HEK293 (cell line): ENCODE measurements at regions not wholly inside any gene's neighbourhood (a gene's known extent, or its start where the extent isn't known, plus 50 kb on each side); places are given as distances from the start of the nearest gene placed in this dataset.

Source experiments
- CTCF ChIA-PET: fragments of 350-600 bp; formaldehyde crosslinking; extraction: SDS; loops from one replicate; lab custom pipeline; 2021; ENCODE audit warnings: antibody characterized with exemption; lab: Yijun Ruan, JAX
- POLR2A ChIA-PET: fragments of 300-600 bp; formaldehyde crosslinking; extraction: SDS; loops from one replicate; lab custom pipeline; 2020; ENCODE audit warnings: antibody characterized with exemption, inconsistent platforms; lab: Yijun Ruan, JAX
- H3K27ac ChIP-seq: fragments of 200-500 bp; sonication (Bioruptor generic); 2 replicates; pipeline ENCODE4 v1.5.1; 2014; ENCODE audit warnings: low read depth, low read length, control low read depth, inconsistent platforms; ENCODE audit errors: extremely low read depth
- H3K36me3 ChIP-seq, 2 experiments: fragments of 200-500 bp in 1 of 2; sonication (Bioruptor generic) in 1 of 2; 1 replicate in 1 of 2; 2 replicates in 1 of 2; pipeline ENCODE4 v1.5.1; 2014 to 2017; ENCODE audit warnings: inconsistent platforms in 2 of 2, low read length in 2 of 2; ENCODE audit not compliant: control insufficient read depth in 2 of 2, insufficient read depth in 1 of 2
- H3K4me1 ChIP-seq: fragments of 200-500 bp; sonication (Bioruptor generic); 2 replicates; pipeline ENCODE4 v1.5.1; 2014; ENCODE audit warnings: mild to moderate bottlenecking, low read length, inconsistent platforms; ENCODE audit not compliant: control insufficient read depth, insufficient read depth
- H3K4me3 ChIP-seq: 2 replicates; pipeline ENCODE4 v1.5.1; 2011; ENCODE audit warnings: low read depth, mild to moderate bottlenecking, control low read depth, low read length, moderate library complexity
- H3K9me3 ChIP-seq: fragments of 200-500 bp; sonication (Bioruptor generic); 2 replicates; pipeline ENCODE4 v1.5.1; 2014; ENCODE audit warnings: low read depth, low read length, inconsistent platforms; ENCODE audit not compliant: control insufficient read depth, insufficient read depth
- BCL11A ChIP-seq: fragments of 450-650 bp; formaldehyde crosslinking; IDR thresholded peaks from 2 replicates; pipeline ENCODE4 v1.5.1; 2016; ENCODE audit warnings: low read depth, missing biosample characterization, missing genetic modification characterization
- BCL11B ChIP-seq: fragments of 450-650 bp; formaldehyde crosslinking; IDR thresholded peaks from 2 replicates; pipeline ENCODE4 v1.5.1; 2016; ENCODE audit warnings: low read depth, missing biosample characterization, missing genetic modification characterization
- BCL6B ChIP-seq: fragments of 450-650 bp; formaldehyde crosslinking; IDR thresholded peaks from 2 replicates; pipeline ENCODE4 v1.5.1; 2017; ENCODE audit warnings: missing biosample characterization, missing genetic modification characterization
- EGR2 ChIP-seq: fragments of 450-650 bp; formaldehyde crosslinking; IDR thresholded peaks from 2 replicates; pipeline ENCODE4 v1.5.1; 2016; ENCODE audit warnings: low read depth, missing biosample characterization, missing genetic modification characterization
- HOXC10 ChIP-seq: sonication (generic); formaldehyde crosslinking; IDR thresholded peaks from 2 replicates; pipeline ENCODE4 v1.8.1; 2023; ENCODE audit warnings: mild to moderate bottlenecking, missing genetic modification reagents
- KLF8 ChIP-seq: fragments of 450-650 bp; formaldehyde crosslinking; IDR thresholded peaks from 2 replicates; pipeline ENCODE4 v1.5.1; 2016; ENCODE audit warnings: missing biosample characterization, missing genetic modification characterization
- OVOL3 ChIP-seq: fragments of 450-650 bp; formaldehyde crosslinking; IDR thresholded peaks from 2 replicates; pipeline ENCODE4 v1.5.1; 2016; ENCODE audit warnings: missing biosample characterization, missing genetic modification characterization
- PRDM10 ChIP-seq: fragments of 450-650 bp; formaldehyde crosslinking; IDR thresholded peaks from 2 replicates; pipeline ENCODE4 v1.5.1; 2016; ENCODE audit warnings: missing biosample characterization, missing genetic modification characterization
- SCRT1 ChIP-seq: fragments of 450-650 bp; formaldehyde crosslinking; IDR thresholded peaks from 2 replicates; pipeline ENCODE4 v1.5.1; 2016; ENCODE audit warnings: missing biosample characterization, missing genetic modification characterization, borderline replicate concordance
- ZBTB1 ChIP-seq: fragments of 450-650 bp; formaldehyde crosslinking; IDR thresholded peaks from 2 replicates; pipeline ENCODE4 v1.5.1; 2016; ENCODE audit warnings: missing biosample characterization, missing genetic modification characterization
- ZBTB6 ChIP-seq: fragments of 450-650 bp; formaldehyde crosslinking; IDR thresholded peaks from 2 replicates; pipeline ENCODE4 v1.5.1; 2017; ENCODE audit warnings: missing biosample characterization, missing genetic modification characterization
- ZBTB7A ChIP-seq: fragments of 450-650 bp; formaldehyde crosslinking; IDR thresholded peaks from 2 replicates; pipeline ENCODE4 v1.5.1; 2016; ENCODE audit warnings: low read depth, missing biosample characterization, missing genetic modification characterization
- ZFP41 ChIP-seq: fragments of 450-650 bp; formaldehyde crosslinking; IDR thresholded peaks from 2 replicates; pipeline ENCODE4 v1.5.1; 2016; ENCODE audit warnings: missing biosample characterization, missing genetic modification characterization, borderline replicate concordance
- ZNF148 ChIP-seq: fragments of 450-650 bp; formaldehyde crosslinking; IDR thresholded peaks from 2 replicates; pipeline ENCODE4 v1.5.0; 2017; ENCODE audit warnings: missing biosample characterization, missing genetic modification characterization, borderline replicate concordance
- ZNF169 ChIP-seq: fragments of 450-650 bp; formaldehyde crosslinking; IDR thresholded peaks from 2 replicates; pipeline ENCODE4 v1.5.1; 2016; ENCODE audit warnings: missing biosample characterization, missing genetic modification characterization
- ZNF174 ChIP-seq: fragments of 450-650 bp; formaldehyde crosslinking; IDR thresholded peaks from 2 replicates; pipeline ENCODE4 v1.5.0; 2017; ENCODE audit warnings: missing biosample characterization, mild to moderate bottlenecking, missing genetic modification characterization
- ZNF2 ChIP-seq: fragments of 450-650 bp; formaldehyde crosslinking; IDR thresholded peaks from 2 replicates; pipeline ENCODE4 v1.5.1; 2016; ENCODE audit warnings: missing biosample characterization, missing genetic modification characterization
- ZNF221 ChIP-seq: fragments of 450-650 bp; formaldehyde crosslinking; IDR thresholded peaks from 2 replicates; pipeline ENCODE4 v1.5.1; 2017; ENCODE audit warnings: missing biosample characterization, missing genetic modification characterization, borderline replicate concordance
- ZNF223 ChIP-seq: fragments of 450-650 bp; formaldehyde crosslinking; IDR thresholded peaks from 2 replicates; pipeline ENCODE4 v1.5.1; 2016; ENCODE audit warnings: missing biosample characterization, missing genetic modification characterization
- ZNF266 ChIP-seq: fragments of 450-650 bp; formaldehyde crosslinking; IDR thresholded peaks from 2 replicates; pipeline ENCODE4 v1.5.1; 2016; ENCODE audit warnings: missing biosample characterization, missing genetic modification characterization, low read depth
- ZNF324 ChIP-seq: fragments of 450-650 bp; formaldehyde crosslinking; IDR thresholded peaks from 2 replicates; pipeline ENCODE4 v1.5.1; 2016; ENCODE audit warnings: missing biosample characterization, missing genetic modification characterization
- ZNF394 ChIP-seq: fragments of 450-650 bp; formaldehyde crosslinking; IDR thresholded peaks from 2 replicates; pipeline ENCODE4 v1.5.1; 2016; ENCODE audit warnings: missing biosample characterization, missing genetic modification characterization, mild to moderate bottlenecking, moderate library complexity, borderline replicate concordance
- ZNF423 ChIP-seq: fragments of 450-650 bp; formaldehyde crosslinking; IDR thresholded peaks from 2 replicates; pipeline ENCODE4 v1.5.1; 2016; ENCODE audit warnings: missing biosample characterization, missing genetic modification characterization
- ZNF48 ChIP-seq: fragments of 450-650 bp; formaldehyde crosslinking; IDR thresholded peaks from 2 replicates; pipeline ENCODE4 v1.5.1; 2016; ENCODE audit warnings: missing biosample characterization, missing genetic modification characterization
- ZNF624 ChIP-seq: fragments of 450-650 bp; formaldehyde crosslinking; IDR thresholded peaks from 2 replicates; pipeline ENCODE4 v1.5.1; 2017; ENCODE audit warnings: missing biosample characterization, missing genetic modification characterization
- ZNF645 ChIP-seq: fragments of 450-650 bp; formaldehyde crosslinking; IDR thresholded peaks from 2 replicates; pipeline ENCODE4; 2016; ENCODE audit warnings: missing biosample characterization, missing genetic modification characterization
- ZNF677 ChIP-seq: fragments of 450-650 bp; IDR thresholded peaks from 2 replicates; pipeline ENCODE4 v1.5.0; 2018; ENCODE audit warnings: missing biosample characterization, mild to moderate bottlenecking, missing genetic modification characterization, moderate library complexity
- ZSCAN16 ChIP-seq: fragments of 450-650 bp; formaldehyde crosslinking; IDR thresholded peaks from 2 replicates; pipeline ENCODE4 v1.5.1; 2016; ENCODE audit warnings: missing biosample characterization, missing genetic modification characterization

GRCh38 chr6:92822222-92822621 is 597.1 kb downstream of the EPHA7 start:
- H3K9me3 ChIP-seq = no peaks in the 10 kb centered on the region
- H3K36me3 ChIP-seq = no peaks in the 10 kb centered on the region
- TF ChIP-seq BCL11B (tag by site-specific recombination) (no peak), ZNF2 (tag by site-specific recombination) (no peak), ZNF266 (tag by site-specific recombination) (no peak), OVOL3 (no peak), ZNF148 (tag by site-specific recombination) (no peak), BCL6B (no peak), ZNF324 (tag by site-specific recombination) (no peak), ZNF48 (tag by site-specific recombination) (no peak), ZNF624 (tag by site-specific recombination) (no peak), EGR2 (tag by site-specific recombination) (no peak), KLF8 (no peak), ZNF394 (tag by site-specific recombination) (no peak), ZNF174 (no peak)
- H3K27ac ChIP-seq = no peak overlapping the region
- H3K4me3 ChIP-seq = no peak overlapping the region
- POLR2A ChIA-PET = no interaction called here
- CTCF ChIA-PET = interaction anchor here (0.8 to 1.2 kb wide), 2 partner anchors 11 to 147 kb away, joined by 3 to 4 read pairs; no protein-coding TSS in a partner anchor
- no peaks in the 10 kb centered on the region for H3K4me1 ChIP-seq

- POLR2A ChIA-PET = no interaction called here
- CTCF ChIA-PET = interaction anchor here (1.1 kb wide), 1 partner anchor 10 kb away, joined by 5 read pairs; no protein-coding TSS in a partner anchor
- no peak for TF ChIP-seq HOXC10
- TF ChIP-seq BCL11A (tag by site-specific recombination) = no peak
- TF ChIP-seq ZBTB6 (tag by site-specific recombination) = no peak
- TF ChIP-seq ZNF423 (tag by site-specific recombination) = no peak
- no peak for TF ChIP-seq ZNF223 (tag by site-specific recombination)
- no peak for TF ChIP-seq ZNF645 (tag by site-specific recombination)
- no peak for TF ChIP-seq ZBTB7A (tag by site-specific recombination)
- TF ChIP-seq ZSCAN16 (tag by site-specific recombination) = no peak
- TF ChIP-seq ZFP41 = no peak
- no peak for TF ChIP-seq ZNF221 (tag by site-specific recombination)
- no peak for TF ChIP-seq ZBTB1 (tag by site-specific recombination)
- no peak for TF ChIP-seq SCRT1
- TF ChIP-seq ZNF677 (tag by site-specific recombination) = no peak
- TF ChIP-seq ZNF169 (tag by site-specific recombination) = no peak
- TF ChIP-seq PRDM10 (tag by site-specific recombination) = no peak
Measured at GRCh38 chr6:92820601-92821000, 598.8 kb downstream of the EPHA7 start.

More at GRCh38 chr6:92820601-92821000, 598.8 kb downstream of the EPHA7 start:
- H3K4me3 ChIP-seq = no peak overlapping the region
- no peaks in the 10 kb centered on the region for H3K36me3 ChIP-seq
- no peak overlapping the region for H3K27ac ChIP-seq
- H3K4me1 ChIP-seq = no peaks in the 10 kb centered on the region
- H3K9me3 ChIP-seq = no peaks in the 10 kb centered on the region
